ENCODE measurements at regions not wholly inside any gene's neighbourhood (a gene's known extent, or its start where the extent isn't known, plus 50 kb on each side); places are given as distances from the start of the nearest gene placed in this dataset.

- DNase-seq (ENCODE audit: low spot score) = no peak
These were observed 549.4 kb upstream of the ATP2B1 start for GRCh38 chr12:90257927-90258624.

GRCh38 chr12:90254796-90255195 is 546.2 kb upstream of the ATP2B1 start:
- DNase-seq (ENCODE audit: low spot score) = no peak

- DNase-seq (ENCODE audit: low spot score) = no peak
These were observed 545.1 kb upstream of the ATP2B1 start for GRCh38 chr12:90253674-90254181.

- DNase-seq (ENCODE audit: low spot score) = no peak
These were observed 544.5 kb upstream of the ATP2B1 start for GRCh38 chr12:90253136-90253535.

- DNase-seq (ENCODE audit: low spot score) = no peak
These were observed 542.1 kb upstream of the ATP2B1 start for GRCh38 chr12:90250766-90251165.

- DNase-seq (ENCODE audit: low spot score) = no peak
These were observed 541.4 kb upstream of the ATP2B1 start for GRCh38 chr12:90250042-90250441.

- no peak for DNase-seq (ENCODE audit: low spot score)
These were observed 538.0 kb upstream of the ATP2B1 start for GRCh38 chr12:90246688-90247087.

GRCh38 chr12:90245391-90245790 is 536.8 kb upstream of the ATP2B1 start:
- no peak for DNase-seq (ENCODE audit: low spot score)

GRCh38 chr12:90244232-90244631 is 535.6 kb upstream of the ATP2B1 start:
- DNase-seq (ENCODE audit: low spot score) = no peak

- DNase-seq (ENCODE audit: low spot score) = no peak
These were observed 534.6 kb upstream of the ATP2B1 start for GRCh38 chr12:90243211-90243610.

- DNase-seq (ENCODE audit: low spot score) = no peak
These were observed 531.2 kb upstream of the ATP2B1 start for GRCh38 chr12:90239732-90240260.

- no peak for DNase-seq (ENCODE audit: low spot score)
These were observed 530.1 kb upstream of the ATP2B1 start for GRCh38 chr12:90238663-90239271.

- DNase-seq (ENCODE audit: low spot score) = no peak
These were observed 529.2 kb upstream of the ATP2B1 start for GRCh38 chr12:90237841-90238240.

GRCh38 chr12:90235642-90236041 is 527.0 kb upstream of the ATP2B1 start:
- no peak for DNase-seq (ENCODE audit: low spot score)

- no peak for DNase-seq (ENCODE audit: low spot score)
These were observed 525.8 kb upstream of the ATP2B1 start for GRCh38 chr12:90234472-90234871.

- no peak for DNase-seq (ENCODE audit: low spot score)
These were observed 524.8 kb upstream of the ATP2B1 start for GRCh38 chr12:90233168-90234100.

- DNase-seq (ENCODE audit: low spot score) = no peak
These were observed 521.0 kb upstream of the ATP2B1 start for GRCh38 chr12:90229407-90230170.

GRCh38 chr12:90226211-90226610 is 517.6 kb upstream of the ATP2B1 start:
- no peak for DNase-seq (ENCODE audit: low spot score)

- DNase-seq (ENCODE audit: low spot score) = no peak
These were observed 508.2 kb upstream of the ATP2B1 start for GRCh38 chr12:90216815-90217214.

GRCh38 chr12:90216020-90216552 is 507.4 kb upstream of the ATP2B1 start:
- DNase-seq (ENCODE audit: low spot score) = no peak

- no peak for DNase-seq (ENCODE audit: low spot score)
These were observed 502.4 kb upstream of the ATP2B1 start for GRCh38 chr12:90211017-90211416.

Measured in HuH-7 (cell line).